Spleen (tissue), 7 donors: ENCODE measurements at regions not wholly inside any gene's neighbourhood (a gene's known extent, or its start where the extent isn't known, plus 50 kb on each side); places are given as distances from the start of the nearest gene placed in this dataset.

Experiments used
- CTCF ChIP-seq, 11 experiments: fragments of 200-600 bp in 7 of 11; fragments of 450-650 bp in 4 of 11; sonication (generic) in 4 of 11; IDR thresholded peaks in 8 of 11; conservative IDR thresholded peaks in 3 of 11; 1 replicate in 7 of 11; 2 replicates in 4 of 11; pipeline versions ENCODE4 v1.4.0 to v1.8.0; 2016 to 2021; ENCODE audit warnings: antibody characterized with exemption in 11 of 11, inconsistent platforms in 4 of 11, mild to moderate bottlenecking in 1 of 11
- POLR2A ChIP-seq, 3 donors: fragments of 450-650 bp; IDR thresholded peaks; one replicate each; pipeline ENCODE4 v1.5.1; 2017; ENCODE audit warnings: antibody characterized with exemption in 3 of 3, mild to moderate bottlenecking in 1 of 3
- POLR2AphosphoS5 ChIP-seq, 3 donors: sonication (generic); formaldehyde crosslinking; IDR thresholded peaks; one replicate each; pipeline ENCODE4 v1.5.1; 2017; ENCODE audit warnings: antibody characterized with exemption in 3 of 3
- donor health status: DM: no; HTN: no; CAD: no; lungs with moderate emphysema.
- donor health status: DM: no; HTN: no; CAD: no.
- donor health status: DM: no; HTN: no; CAD: no.

- TF ChIP-seq CTCF (IDR thresholded peaks at IDR 0.05 in 8 of 11, conservative IDR thresholded peaks at IDR 0.05 in 3 of 11) (no peak), POLR2A (IDR thresholded peaks at IDR 0.05) (no peak), POLR2AphosphoS5 (IDR thresholded peaks at IDR 0.05) (no peak)
Observed at GRCh38 chr16:26511463-26511862, 555.3 kb upstream of the C16orf82 start.
